GM10266 (cell line): ENCODE measurements at regions not wholly inside any gene's neighbourhood (a gene's known extent, or its start where the extent isn't known, plus 50 kb on each side); places are given as distances from the start of the nearest gene placed in this dataset.
"Not testable (repeated sequence)": the region's sequence is repeated elsewhere in the genome, so short reads cannot be mapped to it uniquely, and the experiment has no call there.

ENCODE experiments used
- DNase-seq: peaks from one replicate; pipeline ENCODE4 v3.0.0; 2012; ENCODE audit errors: extremely low spot score
- CTCF ChIP-seq: IDR thresholded peaks from 2 replicates; pipeline ENCODE4 v1.5.1; 2012; ENCODE audit warnings: mild to moderate bottlenecking, low read depth; ENCODE audit not compliant: control insufficient read depth, insufficient read depth; ENCODE audit errors: missing control alignments

- no peak for DNase-seq
- TF ChIP-seq CTCF: no peak
Observed at GRCh38 chr1:188763541-188763940, 1714.1 kb downstream of the BRINP3 start.

GRCh38 chr1:188769181-188769580 is 1708.5 kb downstream of the BRINP3 start:
- TF ChIP-seq CTCF: no peak
- no peak for DNase-seq

- no peak for DNase-seq
- TF ChIP-seq CTCF: no peak
Observed at GRCh38 chr1:188769936-188770335, 1707.7 kb downstream of the BRINP3 start.

- DNase-seq: no peak
- no peak for TF ChIP-seq CTCF
Observed at GRCh38 chr1:188778578-188778977, 1699.1 kb downstream of the BRINP3 start.

GRCh38 chr1:188782220-188782841 is 1695.3 kb downstream of the BRINP3 start:
- DNase-seq: peak; percentile 38
- TF ChIP-seq CTCF: peak; percentile 58

GRCh38 chr1:188794969-188795368 is 1682.7 kb downstream of the BRINP3 start:
- DNase-seq: no peak
- TF ChIP-seq CTCF: no peak

- not testable (repeated sequence) for DNase-seq
Observed at GRCh38 chr1:188812153-188812552, 1665.5 kb downstream of the BRINP3 start.

GRCh38 chr1:188812836-188813573 is 1664.7 kb downstream of the BRINP3 start:
- DNase-seq: not testable (repeated sequence)
